ENCODE measurements at regions not wholly inside any gene's neighbourhood (a gene's known extent, or its start where the extent isn't known, plus 50 kb on each side); places are given as distances from the start of the nearest gene placed in this dataset.

DNA sequence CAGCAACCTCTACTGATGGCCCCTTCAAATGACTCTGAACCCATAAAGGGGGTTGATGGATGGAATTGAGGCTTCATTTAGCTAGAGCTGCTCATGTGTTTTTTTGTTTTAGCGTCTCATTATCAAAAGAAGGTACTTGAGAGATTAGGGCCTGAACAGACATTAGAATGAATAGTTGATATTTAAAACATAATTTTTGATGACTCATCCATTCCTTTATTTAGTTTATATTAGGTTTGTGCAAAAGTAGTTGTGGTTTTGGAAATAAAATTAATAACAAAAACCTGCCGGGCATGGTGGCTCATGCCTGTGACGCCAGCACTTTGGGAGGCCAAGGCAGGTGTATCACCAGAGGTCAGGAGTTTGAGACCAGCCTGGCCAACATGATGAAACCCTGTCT, 485.9 kb downstream of the PSAT1 start:
- no peaks in the 10 kb centered on the region for H3K79me2 ChIP-seq (ENCODE audit: control insufficient read depth in 1 of 2, insufficient read depth in 2 of 2, low read length in 2 of 2)
- no peak overlapping the region for H3K4me3 ChIP-seq (ENCODE audit: extremely low read depth in 1 of 4, insufficient read depth in 2 of 4, low read depth in 3 of 4, low read length in 4 of 4)
- H2BK5ac ChIP-seq (ENCODE audit: low read depth, low read length) = no peak overlapping the region
- DNase-seq (ENCODE audit: low read depth in 1 of 2, low spot score in 2 of 2) = no peak
- CTCF ChIA-PET (ENCODE audit: partially characterized antibody) = interaction anchor here (0.6 to 4.1 kb wide), 5 partner anchors 9 to 1061 kb away, joined by 3 to 27 read pairs (median 3); no protein-coding TSS in a partner anchor
- H4K8ac ChIP-seq (ENCODE audit: extremely low read depth, insufficient read depth, low read length) = no peak overlapping the region
- no peak overlapping the region for H3K18ac ChIP-seq (ENCODE audit: extremely low read depth, low read length)
- 91% methylated on average over 3 of the region's 3 CpGs; no CpG with 5 or more reads in 1 of the 2 experiments for WGBS, 2 experiments (ENCODE audit: extremely low coverage in 1 of 2, insufficient coverage in 1 of 2, insufficient read length in 1 of 2, insufficient replicate concordance in 2 of 2, low coverage in 1 of 2, low lambda C conversion rate in 2 of 2, missing lambda C conversion rate in 1 of 2)
- H4K91ac ChIP-seq (replicated peaks; ENCODE audit: insufficient read length, low read length) = no peak overlapping the region
- no peak overlapping the region for H3K23ac ChIP-seq (ENCODE audit: insufficient read length)
- H2BK15ac ChIP-seq (ENCODE audit: low read length) = no peak overlapping the region
- H3K9me3 ChIP-seq (ENCODE audit: insufficient read depth in 2 of 2, low read depth in 1 of 2, low read length in 1 of 2) = no peaks in the 10 kb centered on the region
- POLR2A ChIA-PET (ENCODE audit: partially characterized antibody) = no interaction called here
- no peak overlapping the region for H2BK20ac ChIP-seq (ENCODE audit: low read length)
- no peak overlapping the region for H3K14ac ChIP-seq (ENCODE audit: insufficient read length)
- no peak overlapping the region for H3K56ac ChIP-seq (replicated peaks; ENCODE audit: insufficient read length, low read depth, low read length)
- peaks cover 0 to 6% (median 0%) of the 10 kb centered on the region in 4 experiments; a peak in 1 of 7 replicates for H3K4me1 ChIP-seq (replicated peaks in 1 of 4; ENCODE audit: control insufficient read depth in 3 of 4, insufficient read depth in 4 of 4, low read length in 3 of 4)
- no peak overlapping the region for H2AFZ ChIP-seq (ENCODE audit: low read length)
- no peaks in the 10 kb centered on the region for H3K27me3 ChIP-seq (replicated peaks in 1 of 4; ENCODE audit: control insufficient read depth in 3 of 4, extremely low read depth in 1 of 4, insufficient read depth in 3 of 4, low read length in 3 of 4)
- H3K9ac ChIP-seq (replicated peaks in 1 of 4; ENCODE audit: extremely low read depth in 1 of 4, low read depth in 3 of 4, low read length in 3 of 4) = no peak overlapping the region
- H3K79me1 ChIP-seq (ENCODE audit: low read depth, low read length) = no peaks in the 10 kb centered on the region
- no peak overlapping the region for H2BK12ac ChIP-seq (ENCODE audit: low read depth, low read length)
- H3K4ac ChIP-seq (replicated peaks; ENCODE audit: insufficient read length, low read depth, low read length) = no peak overlapping the region
- H4K5ac ChIP-seq (ENCODE audit: insufficient read length, low read depth, low read length) = no peak overlapping the region
- FAIRE-seq = no peak
- H4K20me1 ChIP-seq (replicated peaks in 1 of 2; ENCODE audit: control insufficient read depth in 1 of 2, insufficient read depth in 2 of 2, low read length in 2 of 2) = no peaks in the 10 kb centered on the region
- TF ChIP-seq USF2 (IDR thresholded peaks at IDR 0.05; ENCODE audit: low read length) = no peak
- no peak for TF ChIP-seq TAF7 (optimal IDR thresholded peaks at IDR 0.05; ENCODE audit: borderline replicate concordance, low read depth, low read length)
- no peak for TF ChIP-seq NANOG (IDR thresholded peaks at IDR 0.05; ENCODE audit: insufficient read depth, low read depth, low read length, poor library complexity, severe bottlenecking)
- no peak for TF ChIP-seq ZNF274 (IDR thresholded peaks at IDR 0.05; ENCODE audit: borderline replicate concordance, extremely low read depth, low read length)
- TF ChIP-seq SIX5 (IDR thresholded peaks at IDR 0.05; ENCODE audit: low read depth, low read length) = no peak
- TF ChIP-seq CHD1 (IDR thresholded peaks at IDR 0.05; ENCODE audit: low read depth, low read length) = no peak
- no peak for TF ChIP-seq RBBP5 (IDR thresholded peaks at IDR 0.05; ENCODE audit: borderline replicate concordance, low read depth, low read length)
- no peak for TF ChIP-seq CHD2 (IDR thresholded peaks at IDR 0.05; ENCODE audit: low read length)
- no peak for TF ChIP-seq HDAC2 (IDR thresholded peaks at IDR 0.05; ENCODE audit: borderline replicate concordance in 1 of 2, low read depth in 2 of 2, low read length in 2 of 2)
- TF ChIP-seq JUND (IDR thresholded peaks at IDR 0.05; ENCODE audit: low read length) = no peak
- TF ChIP-seq SUZ12 (IDR thresholded peaks at IDR 0.05; ENCODE audit: low read length) = no peak
- no peak for TF ChIP-seq SP2 (IDR thresholded peaks at IDR 0.05; ENCODE audit: low read length)
- no peak overlapping the region for H3K4me2 ChIP-seq (ENCODE audit: insufficient read depth in 1 of 2, low read depth in 2 of 2, low read length in 2 of 2)
- no peak overlapping the region for H2BK120ac ChIP-seq (replicated peaks; ENCODE audit: low read depth, low read length)
- no peaks in the 10 kb centered on the region for H3K36me3 ChIP-seq (ENCODE audit: control insufficient read depth in 2 of 4, insufficient read depth in 4 of 4, low read length in 3 of 4)
- no peak overlapping the region for H2AK5ac ChIP-seq (ENCODE audit: low read depth, low read length)
- H3K23me2 ChIP-seq (ENCODE audit: low read depth, low read length) = no peaks in the 10 kb centered on the region
- H3K27ac ChIP-seq (ENCODE audit: low read depth, low read length) = no peak overlapping the region
